T47D (cell line): ENCODE measurements at regions not wholly inside any gene's neighbourhood (a gene's known extent, or its start where the extent isn't known, plus 50 kb on each side); places are given as distances from the start of the nearest gene placed in this dataset.
A peak's percentile ranks its signal among the peaks of the same experiment; 100 is the strongest.
"Not testable (repeated sequence)": the region's sequence is repeated elsewhere in the genome, so short reads cannot be mapped to it uniquely, and the experiment has no call there.

Source experiments
- DNase-seq, 2 experiments: peaks; one replicate each; pipeline versions ENCODE4 v3.0.0 to v3.0.0-alpha.2; 2011 to 2012; ENCODE audit warnings: low read depth in 1 of 2, low spot score in 1 of 2
- JUND ChIP-seq: IDR thresholded peaks from 2 replicates; pipeline ENCODE4 v1.6.1; 2012; ENCODE audit warnings: low read depth
- in situ Hi-C: cut with HindIII; loops from 2 replicates; pipeline ENCODE4 v1.10.0; 2016; ENCODE audit warnings: low sequenced_read_pairs, low pct_unique_long_range_greater_than_20kb

GRCh38 chr20:5470943-5471342 lies 139.9 kb downstream of the GPCPD1 start:
- in situ Hi-C loops, result no loop called here
- no peak for TF ChIP-seq JUND
- DNase-seq, result no peak

GRCh38 chr20:5470458-5470857 lies 140.3 kb downstream of the GPCPD1 start:
- DNase-seq, result no peak
- in situ Hi-C loops, result no loop called here
- TF ChIP-seq JUND, result no peak

GRCh38 chr20:5469111-5469510 lies 141.7 kb downstream of the GPCPD1 start:
- DNase-seq, result no peak
- no peak for TF ChIP-seq JUND
- in situ Hi-C loops, result no loop called here

GRCh38 chr20:5467086-5467485 lies 143.7 kb downstream of the GPCPD1 start:
- no peak for TF ChIP-seq JUND
- in situ Hi-C loops, result no loop called here
- DNase-seq, result no peak

GRCh38 chr20:5465604-5465927 lies 145.2 kb downstream of the GPCPD1 start:
- TF ChIP-seq JUND, result no peak
- DNase-seq, result no peak
- in situ Hi-C loops, result no loop called here

- DNase-seq, result no peak
- no peak for TF ChIP-seq JUND
- in situ Hi-C loops, result no loop called here
Measured at GRCh38 chr20:5464901-5465603, 145.8 kb downstream of the GPCPD1 start.

DNA sequence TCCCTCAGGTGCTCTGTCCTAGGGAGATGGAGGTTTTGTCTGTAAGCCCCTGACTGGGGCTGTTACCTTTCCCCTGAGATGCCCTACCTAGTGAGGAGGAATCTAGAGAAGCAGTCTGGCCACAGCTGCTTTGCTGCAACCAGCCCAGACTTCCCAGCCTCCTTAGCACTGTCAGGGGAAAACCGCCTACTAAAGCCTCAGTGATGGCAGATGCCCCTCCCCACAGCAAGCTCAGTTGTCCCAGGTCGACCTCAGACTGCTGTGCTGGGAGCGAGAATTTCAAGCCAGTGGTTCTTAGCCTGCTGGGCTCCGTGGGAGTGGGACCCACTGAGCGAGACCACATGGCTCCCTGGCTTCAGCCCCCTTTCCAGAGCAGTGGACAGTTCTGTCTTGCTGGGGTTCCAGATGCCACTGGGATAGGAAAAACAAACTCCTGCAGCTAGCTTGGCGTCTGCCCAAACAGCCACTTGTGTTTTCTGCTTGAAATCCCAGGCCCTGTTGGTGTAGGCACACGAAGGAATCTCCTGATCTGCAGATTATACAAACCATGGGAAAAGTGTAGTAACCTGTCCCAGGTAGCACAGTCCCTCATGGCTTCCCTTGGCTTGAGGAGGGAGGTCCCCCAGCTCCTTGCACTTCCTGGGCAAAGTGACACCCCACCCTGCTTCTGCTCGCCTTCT lies 146.4 kb upstream of the PROKR2 start:
- in situ Hi-C loops, result no loop called here
- no peak for DNase-seq
- TF ChIP-seq JUND, result no peak

GRCh38 chr20:5453745-5454144 lies 137.0 kb upstream of the PROKR2 start:
- in situ Hi-C loops, DNase-seq: not testable (repeated sequence)

DNA sequence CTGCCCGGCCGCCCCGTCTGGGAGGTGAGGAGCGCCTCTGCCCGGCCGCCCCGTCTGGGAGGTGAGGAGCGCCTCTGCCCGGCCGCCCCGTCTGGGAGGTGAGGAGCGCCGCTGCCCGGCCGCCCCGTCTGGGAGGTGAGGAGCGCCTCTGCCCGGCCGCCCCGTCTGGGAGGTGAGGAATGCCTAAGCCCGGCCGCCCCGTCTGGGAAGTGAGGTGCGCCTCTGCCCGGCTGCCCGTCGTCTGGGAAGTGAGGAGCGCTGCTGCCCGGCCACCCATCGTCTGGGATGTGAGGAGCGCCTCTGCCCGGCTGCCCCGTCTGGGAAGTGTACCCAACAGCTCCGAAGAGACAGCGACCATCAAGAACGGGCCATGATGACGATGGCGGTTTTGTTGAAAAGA lies 136.6 kb upstream of the PROKR2 start:
- DNase-seq, in situ Hi-C loops: not testable (repeated sequence)

DNA sequence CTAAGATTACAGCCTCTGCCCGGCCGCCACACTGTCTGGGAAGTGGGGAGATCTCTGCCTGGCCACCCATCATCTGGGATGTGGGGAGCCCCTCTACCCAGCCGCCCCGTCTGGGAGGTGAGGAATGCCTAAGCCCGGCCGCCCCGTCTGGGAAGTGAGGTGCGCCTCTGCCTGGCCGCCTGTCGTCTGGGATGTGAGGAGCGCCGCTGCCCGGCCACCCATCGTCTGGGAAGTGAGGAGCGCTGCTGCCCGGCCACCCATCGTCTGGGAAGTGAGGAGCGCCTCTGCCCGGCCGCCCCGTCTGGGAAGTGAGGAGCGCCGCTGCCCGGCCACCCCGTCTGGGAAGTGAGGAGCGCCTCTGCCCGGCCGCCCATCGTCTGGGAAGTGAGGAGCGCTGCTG lies 135.9 kb upstream of the PROKR2 start:
- DNase-seq, in situ Hi-C loops: not testable (repeated sequence)

DNA sequence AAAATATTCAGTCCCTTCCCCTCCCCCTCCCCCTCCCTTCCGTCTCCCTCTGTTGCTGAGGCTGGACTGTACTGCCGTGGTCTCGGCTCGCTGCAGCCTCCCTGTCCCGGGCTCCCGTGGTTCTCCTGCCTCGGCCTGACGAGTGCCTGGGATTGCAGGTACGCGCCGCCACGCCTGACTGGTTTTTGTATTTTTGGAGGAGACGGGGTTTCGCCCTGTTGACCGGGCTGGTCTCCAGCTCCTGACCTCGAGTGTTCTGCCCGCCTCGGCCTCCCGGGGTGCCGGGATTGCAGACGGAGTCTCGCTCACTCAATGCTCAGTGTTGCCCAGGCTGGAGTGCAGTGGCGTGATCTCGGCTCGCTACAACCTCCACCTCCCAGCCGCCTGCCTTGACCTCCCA lies 135.5 kb upstream of the PROKR2 start:
- DNase-seq, in situ Hi-C loops: not testable (repeated sequence)

- TF ChIP-seq JUND, result no peak
- in situ Hi-C loops, result no loop called here
- DNase-seq, result no peak
Measured at GRCh38 chr20:5451643-5452210, 135.0 kb upstream of the PROKR2 start.

DNA sequence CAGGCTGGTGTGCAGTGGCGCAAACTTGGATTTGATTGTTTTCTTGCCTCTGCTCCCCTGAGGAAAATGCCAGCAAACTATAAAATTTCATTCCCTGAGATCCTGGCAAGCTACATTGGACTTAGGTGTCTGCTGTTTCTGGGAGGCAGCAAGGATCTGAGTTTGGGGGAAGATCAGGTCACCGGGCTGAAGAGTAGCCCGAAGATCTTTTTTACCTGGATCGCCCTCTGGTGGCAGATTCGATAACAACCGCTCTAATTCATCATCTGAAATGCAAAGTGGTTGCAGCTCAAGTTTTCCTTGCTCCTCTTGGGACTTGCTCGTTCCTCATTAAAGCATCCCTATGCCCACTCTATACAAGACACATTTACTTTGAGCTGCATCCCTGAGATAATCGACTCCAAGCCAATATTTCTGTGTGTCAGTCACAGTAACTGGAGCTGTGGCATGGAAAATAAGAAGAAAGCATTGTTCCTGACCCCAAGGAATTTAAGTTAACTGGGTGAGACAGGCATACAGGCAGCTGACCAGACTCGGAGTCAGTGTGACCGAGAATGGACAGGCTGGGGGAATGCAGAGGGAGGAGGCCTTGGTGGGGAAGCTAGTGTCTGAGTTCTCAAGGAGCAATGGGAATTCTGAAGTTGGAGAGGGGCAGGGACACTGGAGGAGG lies 131.8 kb upstream of the PROKR2 start:
- TF ChIP-seq JUND, result no peak
- in situ Hi-C loops, result no loop called here
- DNase-seq, result peak; percentile 62 to 68
